HG03460 (cell line): ENCODE measurements at regions not wholly inside any gene's neighbourhood (a gene's known extent, or its start where the extent isn't known, plus 50 kb on each side); places are given as distances from the start of the nearest gene placed in this dataset.
"Not testable (repeated sequence)": the region's sequence is repeated elsewhere in the genome, so short reads cannot be mapped to it uniquely, and the experiment has no call there.

Experiments used
- ATAC-seq: cut with Tn5 transposase; IDR thresholded peaks from one replicate; pipeline ENCODE4 v1.9.1; 2021; ENCODE audit not compliant: unreplicated experiment

DNA sequence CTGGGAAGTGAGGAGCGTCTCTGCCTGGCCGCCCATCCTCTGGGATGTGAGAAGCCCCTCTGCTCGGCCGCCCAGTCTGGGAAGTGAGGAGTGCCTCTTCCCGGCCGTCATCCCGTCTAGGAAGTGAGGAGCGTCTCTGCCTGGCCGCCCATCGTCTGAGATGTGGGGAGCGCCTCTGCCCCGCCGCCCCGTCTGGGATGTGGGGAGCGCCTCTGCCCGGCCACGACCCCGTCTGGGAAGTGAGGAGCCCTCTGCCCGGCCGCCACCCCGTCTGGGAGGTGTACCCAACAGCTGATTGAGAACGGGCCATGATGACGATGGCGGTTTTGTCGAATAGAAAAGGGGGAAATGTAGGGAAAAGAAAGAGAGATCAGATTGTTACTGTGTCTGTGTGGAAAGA, 173.9 kb upstream of the PRSS1 start:
- not testable (repeated sequence) for ATAC-seq

GRCh38 chr7:142571581-142571980, 177.7 kb upstream of the PRSS1 start:
- ATAC-seq, result no peak

GRCh38 chr7:142569851-142570250, 179.4 kb upstream of the PRSS1 start:
- ATAC-seq, result no peak

DNA sequence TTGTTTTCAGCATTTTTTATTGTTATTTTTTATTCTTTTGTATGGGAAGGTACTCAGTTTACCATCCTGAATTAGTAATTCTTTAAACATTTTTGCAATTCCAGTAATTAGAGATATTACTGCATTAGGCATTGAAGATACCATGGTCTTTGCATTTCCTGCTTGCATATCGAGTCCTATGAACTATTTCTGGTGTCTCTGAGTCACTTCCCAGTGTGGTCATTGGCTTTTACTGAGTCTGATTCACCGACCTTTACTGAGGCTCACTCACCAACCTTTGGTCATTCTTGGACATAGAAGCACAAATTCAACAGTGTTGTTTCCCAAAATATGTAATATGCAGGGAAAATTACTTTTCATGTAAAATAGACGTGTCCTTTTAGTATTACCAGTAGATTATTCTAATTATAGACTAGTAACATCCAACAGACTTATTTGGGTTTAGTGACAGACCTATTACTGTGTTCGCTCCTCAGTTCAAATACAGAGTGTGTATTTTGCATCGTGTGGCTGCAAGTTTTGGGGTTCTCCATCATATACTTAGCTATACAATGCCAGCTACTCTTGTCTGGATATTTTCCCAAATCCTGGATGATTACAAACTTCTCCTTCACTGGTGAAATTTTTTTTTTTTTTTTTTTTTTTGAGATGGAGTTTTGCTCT, 180.7 kb upstream of the PRSS1 start:
- no peak for ATAC-seq

DNA sequence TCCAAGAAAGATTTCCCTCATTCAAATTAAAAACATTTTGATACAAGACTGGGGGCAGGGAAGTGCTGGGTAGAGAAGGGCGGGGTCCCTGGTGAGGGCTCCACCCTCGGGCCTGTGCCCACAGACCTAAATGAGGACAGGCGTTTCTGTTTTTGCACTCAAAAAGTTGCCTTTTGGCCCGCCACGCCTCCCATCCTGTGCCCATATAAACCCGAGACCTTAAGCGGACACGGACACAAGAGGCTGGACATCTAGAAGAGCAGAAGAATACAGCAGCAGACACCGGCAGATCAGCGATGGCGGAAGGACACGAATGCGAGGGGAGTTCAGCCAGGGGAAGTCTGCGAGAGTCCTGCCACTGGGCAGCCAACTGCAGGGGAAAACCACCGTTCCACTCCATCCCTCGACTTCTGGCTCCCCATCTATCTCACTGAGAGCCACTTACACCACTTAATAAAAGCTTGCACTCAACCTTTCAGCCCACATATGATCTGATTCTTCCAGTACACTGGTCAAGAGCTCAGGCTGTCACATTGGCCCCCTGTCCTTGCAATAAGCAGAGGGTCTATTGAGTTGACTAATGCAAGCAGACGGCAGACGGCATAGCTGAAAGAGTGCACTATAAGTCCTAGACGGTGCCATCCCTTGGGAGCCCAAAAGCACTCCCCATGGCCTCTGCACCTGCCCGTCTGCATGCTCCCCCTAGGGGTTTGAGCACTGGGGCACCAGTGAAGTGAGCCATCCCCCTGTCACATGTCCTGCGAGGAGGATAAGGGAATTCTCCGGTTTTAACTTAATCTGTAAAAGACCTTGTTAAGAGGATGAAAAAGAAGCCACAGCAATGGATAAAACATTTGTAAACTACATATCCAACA, 181.8 kb upstream of the PRSS1 start:
- ATAC-seq, result no peak

DNA sequence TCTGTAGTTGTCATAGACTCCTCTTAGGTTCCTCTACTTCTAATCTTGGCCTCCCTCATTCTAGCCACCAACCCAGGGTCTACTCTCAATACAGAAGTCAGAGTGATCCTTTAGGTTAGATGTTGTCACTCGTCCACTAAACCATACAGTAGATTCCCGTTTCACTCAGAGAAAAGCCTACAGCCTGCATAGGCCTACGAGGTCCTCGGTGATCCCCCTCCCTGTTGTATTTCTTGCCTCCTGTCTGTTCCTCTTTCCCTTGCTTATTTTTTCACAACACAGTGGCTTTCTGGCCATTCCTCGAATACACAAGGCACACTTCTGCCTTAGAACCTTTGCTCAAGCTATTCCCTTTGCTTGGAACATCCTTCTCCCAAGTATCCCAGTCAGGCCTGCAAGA, 183.0 kb upstream of the PRSS1 start:
- no peak for ATAC-seq

- ATAC-seq, result not testable (repeated sequence)
Observed at GRCh38 chr7:142564125-142564524, 185.1 kb upstream of the PRSS1 start.

DNA sequence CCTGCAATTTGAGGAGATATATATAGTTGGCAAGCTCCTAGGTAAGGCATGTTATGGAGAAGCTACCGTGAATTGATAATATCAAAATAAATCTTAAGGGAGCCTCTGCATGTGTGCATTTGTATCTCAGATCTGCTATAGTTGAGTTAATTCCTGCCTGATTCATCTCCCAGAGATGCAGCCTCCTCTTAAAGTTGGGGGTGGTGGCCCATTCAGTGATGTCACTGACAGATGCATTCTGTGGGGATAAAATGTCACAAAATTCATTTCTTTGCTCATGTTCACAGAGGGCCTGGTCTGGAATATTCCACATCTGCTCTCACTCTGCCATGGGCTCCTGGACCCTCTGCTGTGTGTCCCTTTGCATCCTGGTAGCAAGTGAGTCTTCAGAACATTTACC, 185.8 kb upstream of the PRSS1 start:
- ATAC-seq, result no peak

DNA sequence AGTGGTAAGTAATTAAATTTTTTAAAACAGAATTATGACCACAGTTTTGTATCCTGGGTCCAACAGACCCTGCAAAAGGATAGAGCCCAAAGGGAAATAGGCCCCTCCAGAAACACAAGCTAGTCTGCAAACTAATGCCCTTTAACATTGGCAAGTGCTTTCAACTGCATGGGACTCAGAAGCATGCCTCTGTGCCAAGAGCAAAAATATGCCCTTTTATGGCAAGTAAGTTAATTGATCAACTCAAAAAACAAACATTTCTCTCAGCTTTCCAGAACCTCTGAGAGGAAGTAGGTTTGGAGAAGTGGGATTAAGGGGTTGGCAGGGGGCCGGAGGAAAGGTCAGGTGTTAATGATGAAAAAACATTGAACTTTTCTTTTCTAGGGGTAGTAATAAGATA, 186.6 kb upstream of the PRSS1 start:
- no peak for ATAC-seq

- ATAC-seq, result not testable (repeated sequence)
Observed at GRCh38 chr7:142561396-142561795, 187.9 kb upstream of the PRSS1 start.

DNA sequence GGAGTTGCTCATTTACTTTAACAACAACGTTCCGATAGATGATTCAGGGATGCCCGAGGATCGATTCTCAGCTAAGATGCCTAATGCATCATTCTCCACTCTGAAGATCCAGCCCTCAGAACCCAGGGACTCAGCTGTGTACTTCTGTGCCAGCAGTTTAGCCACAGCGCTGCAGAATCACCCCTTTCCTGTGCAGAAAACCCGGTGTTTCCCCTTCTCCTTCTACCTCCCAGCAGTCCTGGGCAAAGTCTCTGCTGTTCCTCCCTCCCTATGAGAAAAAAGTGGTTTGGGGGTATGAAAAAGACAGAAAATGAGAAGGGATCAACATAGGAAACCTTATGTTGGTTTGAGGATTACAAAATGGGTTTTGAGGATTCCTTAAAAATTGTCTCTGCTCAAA, 188.5 kb upstream of the PRSS1 start:
- not testable (repeated sequence) for ATAC-seq

DNA sequence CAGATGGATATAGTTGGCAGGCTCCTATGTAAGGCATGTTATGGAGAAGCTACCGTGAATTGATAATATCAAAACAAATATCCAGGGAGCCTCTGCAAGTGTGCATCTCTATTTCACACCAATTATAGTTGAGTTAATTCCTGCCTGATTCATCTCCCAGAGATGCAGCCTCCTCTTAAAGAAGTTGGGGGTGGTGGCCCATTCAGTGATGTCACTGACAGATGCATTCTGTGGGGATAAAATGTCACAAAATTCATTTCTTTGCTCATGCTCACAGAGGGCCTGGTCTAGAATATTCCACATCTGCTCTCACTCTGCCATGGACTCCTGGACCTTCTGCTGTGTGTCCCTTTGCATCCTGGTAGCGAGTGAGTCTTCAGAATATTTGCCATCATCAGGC, 189.1 kb upstream of the PRSS1 start:
- no peak for ATAC-seq

DNA sequence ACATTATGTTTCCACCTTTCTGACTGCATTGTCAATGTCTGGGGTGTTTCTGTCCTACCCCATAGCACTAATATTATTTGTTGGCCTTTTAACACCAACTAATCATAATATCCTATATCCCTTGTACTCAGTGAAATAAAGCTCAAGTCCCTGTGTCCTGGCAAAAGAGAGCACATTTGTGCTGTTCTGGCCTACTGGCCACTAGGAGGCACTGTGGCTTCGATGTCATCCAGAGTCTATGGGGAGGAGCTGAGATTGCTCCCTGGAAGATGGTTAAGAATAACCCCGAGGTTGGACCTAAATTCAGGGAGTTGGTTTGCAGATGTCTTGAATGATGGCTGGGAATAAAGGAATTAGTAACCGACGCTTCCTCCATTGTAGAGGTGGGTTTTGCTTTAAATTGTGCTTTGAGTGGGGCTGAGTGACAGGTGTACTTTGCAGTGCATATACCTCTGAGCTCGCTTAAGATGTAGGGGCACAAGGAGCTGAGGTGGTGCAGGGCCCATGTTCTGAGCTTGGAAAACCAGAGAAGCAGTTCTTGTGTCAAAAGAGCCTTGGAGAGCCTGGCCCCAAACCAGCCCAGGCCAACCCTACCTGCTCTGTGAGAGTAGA, 191.2 kb upstream of the PRSS1 start:
- ATAC-seq, result peak; percentile 82

GRCh38 chr7:142556740-142557139, 192.5 kb upstream of the PRSS1 start:
- no peak for ATAC-seq

- ATAC-seq, result no peak
Observed at GRCh38 chr7:142554560-142555532, 194.4 kb upstream of the PRSS1 start.

- ATAC-seq, result no peak
Observed at GRCh38 chr7:142553216-142553615, 196.1 kb upstream of the PRSS1 start.

DNA sequence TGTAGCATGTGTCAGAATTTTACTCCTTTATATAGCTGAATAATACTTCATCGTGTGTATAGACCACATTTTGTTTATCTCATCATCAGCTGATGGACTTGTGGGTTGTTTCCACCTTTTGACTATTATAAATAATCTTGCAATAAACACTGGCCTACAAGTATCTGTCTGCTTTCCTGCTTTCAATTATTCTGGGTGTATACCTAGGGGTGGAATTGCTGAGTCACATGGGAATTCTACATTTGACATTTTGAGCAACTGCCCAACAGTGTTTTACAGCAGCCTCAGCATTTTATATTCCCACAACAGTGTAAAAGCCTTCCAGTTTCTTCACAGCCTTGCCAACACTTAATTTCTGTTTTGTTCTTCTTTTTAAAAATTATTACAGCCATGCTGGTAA, 200.3 kb upstream of the PRSS1 start:
- ATAC-seq, result no peak

GRCh38 chr7:142546452-142546851, 202.8 kb upstream of the PRSS1 start:
- no peak for ATAC-seq

GRCh38 chr7:142542942-142543341, 206.3 kb upstream of the PRSS1 start:
- no peak for ATAC-seq

GRCh38 chr7:142542105-142542504, 207.2 kb upstream of the PRSS1 start:
- no peak for ATAC-seq

DNA sequence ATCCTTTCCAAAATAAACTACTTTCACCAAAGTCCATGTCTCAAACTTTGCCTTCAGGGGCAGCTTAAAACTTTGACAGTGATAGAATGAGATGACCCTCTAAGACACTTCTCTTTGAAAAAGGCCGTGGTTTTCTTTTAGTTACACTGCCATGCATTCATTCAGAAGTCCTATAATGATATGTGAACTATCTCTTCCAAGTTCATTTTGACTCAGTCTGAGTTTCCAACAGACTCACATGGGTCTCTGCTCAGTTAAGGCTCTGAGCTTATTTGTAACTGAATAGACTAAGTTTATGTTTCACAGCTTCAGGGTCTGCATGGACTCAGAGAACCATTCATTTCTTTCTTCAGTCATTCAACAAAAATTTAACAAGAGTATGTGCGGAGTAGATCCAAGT, 208.9 kb upstream of the PRSS1 start:
- ATAC-seq, result no peak
